ENCODE measurements at regions not wholly inside any gene's neighbourhood (a gene's known extent, or its start where the extent isn't known, plus 50 kb on each side); places are given as distances from the start of the nearest gene placed in this dataset.

- Histone ChIP-seq H3K27ac (ENCODE audit: low read length) (no peak overlapping the region), H3K4me3 (ENCODE audit: low read length) (no peak overlapping the region), H3K9ac (ENCODE audit: low read depth, low read length) (no peak overlapping the region)
Measured at GRCh38 chr3:22326305-22326704, 575.3 kb upstream of the ZNF385D start.

GRCh38 chr3:22334996-22335395, 584.0 kb upstream of the ZNF385D start:
- H3K4me1 ChIP-seq (ENCODE audit: insufficient read depth, low read length): no peaks in the 10 kb centered on the region
- no peaks in the 10 kb centered on the region for H3K36me3 ChIP-seq (ENCODE audit: insufficient read depth, low read depth, low read length)
- no peak overlapping the region for H3K4me3 ChIP-seq (ENCODE audit: low read length)
- no peaks in the 10 kb centered on the region for H3K9me3 ChIP-seq (ENCODE audit: insufficient read depth, low read depth, low read length)
- no peak overlapping the region for H3K27ac ChIP-seq (ENCODE audit: low read length)
- no peak overlapping the region for H3K9ac ChIP-seq (ENCODE audit: low read depth, low read length)
- H3K27me3 ChIP-seq (ENCODE audit: insufficient read depth, low read length): no peaks in the 10 kb centered on the region

More at GRCh38 chr3:22326305-22326704, 575.3 kb upstream of the ZNF385D start:
- Histone ChIP-seq H3K9me3 (ENCODE audit: insufficient read depth, low read depth, low read length) (no peaks in the 10 kb centered on the region), H3K36me3 (ENCODE audit: insufficient read depth, low read depth, low read length) (no peaks in the 10 kb centered on the region), H3K27me3 (ENCODE audit: insufficient read depth, low read length) (no peaks in the 10 kb centered on the region), H3K4me1 (ENCODE audit: insufficient read depth, low read length) (peaks cover 5% of the 10 kb centered on the region; the same call in 1 of the 2 replicates)

GRCh38 chr3:22349215-22349851, 598.3 kb upstream of the ZNF385D start:
- H3K27ac ChIP-seq (ENCODE audit: low read length): no peak overlapping the region
- H3K9ac ChIP-seq (ENCODE audit: low read depth, low read length): no peak overlapping the region
- no peaks in the 10 kb centered on the region for H3K9me3 ChIP-seq (ENCODE audit: insufficient read depth, low read depth, low read length)
- H3K4me3 ChIP-seq (ENCODE audit: low read length): no peak overlapping the region
- H3K4me1 ChIP-seq (ENCODE audit: insufficient read depth, low read length): no peaks in the 10 kb centered on the region
- H3K27me3 ChIP-seq (ENCODE audit: insufficient read depth, low read length): no peaks in the 10 kb centered on the region
- H3K36me3 ChIP-seq (ENCODE audit: insufficient read depth, low read depth, low read length): no peaks in the 10 kb centered on the region

GRCh38 chr3:22351806-22352205, 600.8 kb upstream of the ZNF385D start:
- H3K4me3 ChIP-seq (ENCODE audit: low read length): no peak overlapping the region
- H3K9ac ChIP-seq (ENCODE audit: low read depth, low read length): no peak overlapping the region
- no peaks in the 10 kb centered on the region for H3K27me3 ChIP-seq (ENCODE audit: insufficient read depth, low read length)
- no peaks in the 10 kb centered on the region for H3K9me3 ChIP-seq (ENCODE audit: insufficient read depth, low read depth, low read length)
- no peak overlapping the region for H3K27ac ChIP-seq (ENCODE audit: low read length)
- no peaks in the 10 kb centered on the region for H3K36me3 ChIP-seq (ENCODE audit: insufficient read depth, low read depth, low read length)
- no peaks in the 10 kb centered on the region for H3K4me1 ChIP-seq (ENCODE audit: insufficient read depth, low read length)

GRCh38 chr3:22353126-22353525, 602.1 kb upstream of the ZNF385D start:
- H3K9ac ChIP-seq (ENCODE audit: low read depth, low read length): no peak overlapping the region
- H3K9me3 ChIP-seq (ENCODE audit: insufficient read depth, low read depth, low read length): no peaks in the 10 kb centered on the region
- H3K4me1 ChIP-seq (ENCODE audit: insufficient read depth, low read length): no peaks in the 10 kb centered on the region
- H3K4me3 ChIP-seq (ENCODE audit: low read length): no peak overlapping the region
- H3K27me3 ChIP-seq (ENCODE audit: insufficient read depth, low read length): no peaks in the 10 kb centered on the region
- no peak overlapping the region for H3K27ac ChIP-seq (ENCODE audit: low read length)
- no peaks in the 10 kb centered on the region for H3K36me3 ChIP-seq (ENCODE audit: insufficient read depth, low read depth, low read length)

GRCh38 chr3:22358334-22358733, 607.3 kb upstream of the ZNF385D start:
- H3K27me3 ChIP-seq (ENCODE audit: insufficient read depth, low read length): no peaks in the 10 kb centered on the region
- H3K4me3 ChIP-seq (ENCODE audit: low read length): no peak overlapping the region
- H3K9ac ChIP-seq (ENCODE audit: low read depth, low read length): no peak overlapping the region
- no peaks in the 10 kb centered on the region for H3K4me1 ChIP-seq (ENCODE audit: insufficient read depth, low read length)
- no peaks in the 10 kb centered on the region for H3K9me3 ChIP-seq (ENCODE audit: insufficient read depth, low read depth, low read length)
- H3K36me3 ChIP-seq (ENCODE audit: insufficient read depth, low read depth, low read length): no peaks in the 10 kb centered on the region
- H3K27ac ChIP-seq (ENCODE audit: low read length): no peak overlapping the region

GRCh38 chr3:22360164-22360563, 609.2 kb upstream of the ZNF385D start:
- Histone ChIP-seq H3K4me1 (ENCODE audit: insufficient read depth, low read length) (no peaks in the 10 kb centered on the region), H3K9ac (ENCODE audit: low read depth, low read length) (no peak overlapping the region), H3K4me3 (ENCODE audit: low read length) (no peak overlapping the region), H3K36me3 (ENCODE audit: insufficient read depth, low read depth, low read length) (no peaks in the 10 kb centered on the region), H3K9me3 (ENCODE audit: insufficient read depth, low read depth, low read length) (no peaks in the 10 kb centered on the region), H3K27me3 (ENCODE audit: insufficient read depth, low read length) (no peaks in the 10 kb centered on the region), H3K27ac (ENCODE audit: low read length) (no peak overlapping the region)

GRCh38 chr3:22360970-22361369, 610.0 kb upstream of the ZNF385D start:
- Histone ChIP-seq H3K9me3 (ENCODE audit: insufficient read depth, low read depth, low read length) (no peaks in the 10 kb centered on the region), H3K4me3 (ENCODE audit: low read length) (no peak overlapping the region), H3K9ac (ENCODE audit: low read depth, low read length) (no peak overlapping the region), H3K27me3 (ENCODE audit: insufficient read depth, low read length) (no peaks in the 10 kb centered on the region), H3K36me3 (ENCODE audit: insufficient read depth, low read depth, low read length) (no peaks in the 10 kb centered on the region), H3K27ac (ENCODE audit: low read length) (no peak overlapping the region), H3K4me1 (ENCODE audit: insufficient read depth, low read length) (no peaks in the 10 kb centered on the region)

GRCh38 chr3:22361521-22361920, 610.5 kb upstream of the ZNF385D start:
- no peaks in the 10 kb centered on the region for H3K4me1 ChIP-seq (ENCODE audit: insufficient read depth, low read length)

GRCh38 chr3:22364851-22365250, 613.8 kb upstream of the ZNF385D start:
- no peak overlapping the region for H3K4me3 ChIP-seq (ENCODE audit: low read length)
- no peaks in the 10 kb centered on the region for H3K9me3 ChIP-seq (ENCODE audit: insufficient read depth, low read depth, low read length)
- H3K27ac ChIP-seq (ENCODE audit: low read length): no peak overlapping the region
- H3K27me3 ChIP-seq (ENCODE audit: insufficient read depth, low read length): no peaks in the 10 kb centered on the region
- no peak overlapping the region for H3K9ac ChIP-seq (ENCODE audit: low read depth, low read length)
- no peaks in the 10 kb centered on the region for H3K36me3 ChIP-seq (ENCODE audit: insufficient read depth, low read depth, low read length)
- H3K4me1 ChIP-seq (ENCODE audit: insufficient read depth, low read length): no peaks in the 10 kb centered on the region

More at GRCh38 chr3:22361521-22361920, 610.5 kb upstream of the ZNF385D start:
- Histone ChIP-seq H3K36me3 (ENCODE audit: insufficient read depth, low read depth, low read length) (no peaks in the 10 kb centered on the region), H3K27me3 (ENCODE audit: insufficient read depth, low read length) (no peaks in the 10 kb centered on the region), H3K9ac (ENCODE audit: low read depth, low read length) (no peak overlapping the region), H3K4me3 (ENCODE audit: low read length) (no peak overlapping the region), H3K9me3 (ENCODE audit: insufficient read depth, low read depth, low read length) (no peaks in the 10 kb centered on the region), H3K27ac (ENCODE audit: low read length) (no peak overlapping the region)

- H3K4me1 ChIP-seq (ENCODE audit: insufficient read depth, low read length): no peaks in the 10 kb centered on the region
- no peaks in the 10 kb centered on the region for H3K9me3 ChIP-seq (ENCODE audit: insufficient read depth, low read depth, low read length)
- no peak overlapping the region for H3K9ac ChIP-seq (ENCODE audit: low read depth, low read length)
- H3K4me3 ChIP-seq (ENCODE audit: low read length): no peak overlapping the region
- no peaks in the 10 kb centered on the region for H3K36me3 ChIP-seq (ENCODE audit: insufficient read depth, low read depth, low read length)
- H3K27ac ChIP-seq (ENCODE audit: low read length): no peak overlapping the region
- peaks cover 19% of the 10 kb centered on the region for H3K27me3 ChIP-seq (ENCODE audit: insufficient read depth, low read length)
Measured at GRCh38 chr3:22366781-22367180, 615.8 kb upstream of the ZNF385D start.

- Histone ChIP-seq H3K4me1 (ENCODE audit: insufficient read depth, low read length) (no peaks in the 10 kb centered on the region), H3K27me3 (ENCODE audit: insufficient read depth, low read length) (peaks cover 53% of the 10 kb centered on the region), H3K36me3 (ENCODE audit: insufficient read depth, low read depth, low read length) (no peaks in the 10 kb centered on the region), H3K9ac (ENCODE audit: low read depth, low read length) (no peak overlapping the region), H3K27ac (ENCODE audit: low read length) (no peak overlapping the region), H3K4me3 (ENCODE audit: low read length) (no peak overlapping the region), H3K9me3 (ENCODE audit: insufficient read depth, low read depth, low read length) (no peaks in the 10 kb centered on the region)
Measured at GRCh38 chr3:22371036-22371435, 620.0 kb upstream of the ZNF385D start.
